Omental fat pad (tissue), 3 donors: ENCODE measurements at regions not wholly inside any gene's neighbourhood (a gene's known extent, or its start where the extent isn't known, plus 50 kb on each side); places are given as distances from the start of the nearest gene placed in this dataset.

Experiments used
- ATAC-seq: fragments of 150-250 bp; one replicate; pipeline ENCODE4 v1.9.1; 2016; ENCODE audit warnings: mild to moderate bottlenecking, moderate library complexity; ENCODE audit not compliant: low FRiP score
- DNase-seq: peaks from one replicate; pipeline ENCODE4 v3.0.0-alpha.2; 2019; ENCODE audit warnings: low spot score
- TF ChIP-seq, protein P1 (sequence below), 3 donors: fragments of 450-650 bp; IDR thresholded peaks; one replicate each; pipeline ENCODE4 v1.5.1; 2016 to 2017; ENCODE audit warnings: antibody characterized with exemption in 3 of 3, mild to moderate bottlenecking in 3 of 3, moderate library complexity in 2 of 3

DNA sequence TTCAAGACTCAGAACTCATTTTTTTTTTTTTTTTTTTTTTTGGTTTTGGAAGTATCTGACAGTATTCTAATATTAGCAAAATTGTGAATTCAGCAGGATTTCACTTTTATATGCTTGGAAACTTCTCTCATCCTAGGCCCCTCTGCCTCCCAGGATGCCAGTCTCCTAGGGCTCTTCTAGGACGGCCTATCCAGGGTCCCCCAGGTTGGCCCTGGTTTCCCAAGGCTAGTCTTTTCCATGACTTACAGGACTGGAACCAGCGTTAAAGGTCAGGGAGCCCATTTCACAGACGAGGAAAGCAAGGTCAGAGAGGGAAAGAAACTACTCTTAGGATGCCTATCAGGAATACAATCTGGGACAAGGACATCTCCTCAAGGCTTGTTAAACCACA is 412.5 kb downstream of the PTPRU start:
- TF ChIP-seq, protein P1, sequence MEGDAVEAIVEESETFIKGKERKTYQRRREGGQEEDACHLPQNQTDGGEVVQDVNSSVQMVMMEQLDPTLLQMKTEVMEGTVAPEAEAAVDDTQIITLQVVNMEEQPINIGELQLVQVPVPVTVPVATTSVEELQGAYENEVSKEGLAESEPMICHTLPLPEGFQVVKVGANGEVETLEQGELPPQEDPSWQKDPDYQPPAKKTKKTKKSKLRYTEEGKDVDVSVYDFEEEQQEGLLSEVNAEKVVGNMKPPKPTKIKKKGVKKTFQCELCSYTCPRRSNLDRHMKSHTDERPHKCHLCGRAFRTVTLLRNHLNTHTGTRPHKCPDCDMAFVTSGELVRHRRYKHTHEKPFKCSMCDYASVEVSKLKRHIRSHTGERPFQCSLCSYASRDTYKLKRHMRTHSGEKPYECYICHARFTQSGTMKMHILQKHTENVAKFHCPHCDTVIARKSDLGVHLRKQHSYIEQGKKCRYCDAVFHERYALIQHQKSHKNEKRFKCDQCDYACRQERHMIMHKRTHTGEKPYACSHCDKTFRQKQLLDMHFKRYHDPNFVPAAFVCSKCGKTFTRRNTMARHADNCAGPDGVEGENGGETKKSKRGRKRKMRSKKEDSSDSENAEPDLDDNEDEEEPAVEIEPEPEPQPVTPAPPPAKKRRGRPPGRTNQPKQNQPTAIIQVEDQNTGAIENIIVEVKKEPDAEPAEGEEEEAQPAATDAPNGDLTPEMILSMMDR (IDR thresholded peaks at IDR 0.05), result no peak
- DNase-seq, result no peak

GRCh38 chr1:29648026-29648425 is 411.7 kb downstream of the PTPRU start:
- TF ChIP-seq, protein P1 (IDR thresholded peaks at IDR 0.05), result no peak
- DNase-seq (no peak), ATAC-seq (no peak)

More for the DNA sequence above, 412.5 kb downstream of the PTPRU start:
- ATAC-seq, result no peak

DNA sequence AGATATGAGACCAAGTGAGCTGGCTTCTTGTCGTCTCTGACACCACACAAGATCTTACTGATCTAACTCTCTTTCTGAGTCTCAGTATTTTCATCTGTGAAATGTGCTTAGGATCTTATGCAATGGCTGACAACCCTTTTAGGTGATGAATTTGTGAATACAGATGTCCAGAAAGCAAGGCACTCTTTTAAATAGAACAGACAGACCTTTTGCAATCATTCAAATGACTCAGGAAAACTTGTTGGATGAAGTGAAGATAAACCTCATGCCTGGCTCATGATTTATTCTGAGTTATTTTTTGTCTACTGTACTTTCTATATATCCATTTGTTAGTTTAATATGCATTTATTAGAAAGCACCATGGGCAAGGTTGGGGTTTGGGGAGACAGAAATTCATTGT is 411.3 kb downstream of the PTPRU start:
- TF ChIP-seq, protein P1 (IDR thresholded peaks at IDR 0.05), result no peak
- ATAC-seq (no peak), DNase-seq (no peak)

GRCh38 chr1:29646161-29646775 is 409.9 kb downstream of the PTPRU start:
- ATAC-seq (no peak), DNase-seq (no peak)
- TF ChIP-seq, protein P1 (IDR thresholded peaks at IDR 0.05), result no peak

DNA sequence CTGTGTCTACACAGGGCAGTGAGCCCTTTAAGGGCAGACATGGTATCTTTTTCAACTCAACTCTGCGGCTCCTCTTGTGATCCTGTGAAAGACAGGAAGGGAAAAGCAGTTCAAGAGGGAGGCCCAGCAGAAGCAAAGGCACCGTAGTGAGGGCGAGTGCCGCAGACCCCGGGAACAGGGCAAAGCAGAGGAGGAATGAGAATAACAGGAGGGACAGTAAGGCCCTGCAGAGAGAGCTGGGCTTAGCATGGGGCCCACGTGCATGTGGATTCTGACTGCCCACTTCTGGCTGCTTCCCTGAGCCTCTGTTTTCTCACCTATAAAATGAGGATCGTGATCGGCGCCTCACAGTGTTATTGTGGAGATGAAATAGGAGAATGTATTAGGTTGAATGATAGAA is 409.3 kb downstream of the PTPRU start:
- DNase-seq, result no peak
- TF ChIP-seq, protein P1 (IDR thresholded peaks at IDR 0.05), result no peak
- no peak for ATAC-seq

DNA sequence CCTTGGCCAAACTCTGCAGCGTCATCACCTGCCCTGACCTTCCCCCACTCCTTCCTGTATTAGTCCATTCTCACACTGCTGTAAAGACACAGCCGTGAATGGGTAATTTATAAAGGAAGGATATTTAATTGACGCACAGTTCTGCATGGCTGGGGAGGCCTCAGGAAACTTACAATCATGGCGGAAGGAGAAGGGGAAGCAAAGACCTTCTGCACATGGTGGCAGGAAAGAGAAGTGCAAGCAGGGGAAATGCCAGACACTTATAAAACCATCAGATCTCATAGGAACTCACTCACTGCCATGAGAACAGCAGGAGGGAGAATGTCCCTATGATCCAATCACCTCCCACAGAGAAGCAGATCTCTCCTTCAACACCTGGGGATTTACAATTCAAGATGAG is 408.5 kb downstream of the PTPRU start:
- ATAC-seq (no peak), DNase-seq (no peak)
- TF ChIP-seq, protein P1 (IDR thresholded peaks at IDR 0.05), result no peak

- DNase-seq (no peak), ATAC-seq (no peak)
- TF ChIP-seq, protein P1 (IDR thresholded peaks at IDR 0.05), result no peak
Observed at GRCh38 chr1:29643838-29644440, 407.6 kb downstream of the PTPRU start.
